PC-9 (cell line): ENCODE measurements at regions not wholly inside any gene's neighbourhood (a gene's known extent, or its start where the extent isn't known, plus 50 kb on each side); places are given as distances from the start of the nearest gene placed in this dataset.

Experiments used
- BruUV-seq: library from RNA; stranded (reverse); fragments of 400-500 nt; replicated peaks from 2 replicates; lab custom pipeline; 2021; lab: Mats Ljungman, UMichigan
- CTCF ChIA-PET: fragments of 300-600 bp; sonication (Branson Sonifier 250); formaldehyde crosslinking; loops from one replicate; lab custom pipeline; 2022; ENCODE audit warnings: antibody characterized with exemption; lab: Charles Lee
- POLR2A ChIA-PET: fragments of 300-600 bp; sonication (Branson Sonifier 250); formaldehyde crosslinking; loops from one replicate; lab custom pipeline; 2022; ENCODE audit warnings: antibody characterized with exemption; ENCODE audit not compliant: unreplicated experiment; lab: Charles Lee
- DNase-seq, 2 experiments: peaks; one replicate each; pipeline versions ENCODE4 v3.0.0 to v3.0.0-alpha.2; 2015 to 2022; ENCODE audit warnings: mixed read lengths in 1 of 2
- H2AFZ ChIP-seq: fragments of 200-600 bp; sonication (generic); 2 replicates; pipeline ENCODE4 v1.8.1; 2017; ENCODE audit warnings: antibody characterized with exemption
- H3F3A ChIP-seq: fragments of 200-600 bp; sonication (generic); 2 replicates; pipeline ENCODE4 v1.8.1; 2017; ENCODE audit warnings: antibody characterized with exemption, mild to moderate bottlenecking, low read depth; ENCODE audit not compliant: insufficient read depth
- H3K27ac ChIP-seq: fragments of 200-600 bp; sonication (generic); 2 replicates; pipeline ENCODE4 v1.6.1; 2016; ENCODE audit warnings: mixed run types
- H3K27me3 ChIP-seq: fragments of 200-600 bp; sonication (generic); 2 replicates; pipeline ENCODE4 v1.6.1; 2016; ENCODE audit warnings: low read depth, mixed run types; ENCODE audit not compliant: insufficient read depth
- H3K36me3 ChIP-seq: fragments of 200-600 bp; sonication (generic); 2 replicates; pipeline ENCODE4 v1.6.1; 2016; ENCODE audit warnings: low read depth, mixed run types
- H3K4me1 ChIP-seq: fragments of 200-600 bp; sonication (generic); replicated peaks from 2 replicates; pipeline ENCODE4 v1.6.1; 2016; ENCODE audit warnings: mixed run types; ENCODE audit not compliant: insufficient read depth
- H3K4me2 ChIP-seq: fragments of 200-600 bp; sonication (generic); 2 replicates; pipeline ENCODE4 v1.6.1; 2017; ENCODE audit warnings: mixed run types
- H3K4me3 ChIP-seq: fragments of 200-600 bp; sonication (generic); 2 replicates; pipeline ENCODE4 v1.6.1; 2016; ENCODE audit warnings: mixed run types
- H3K79me2 ChIP-seq: fragments of 200-600 bp; sonication (generic); 2 replicates; pipeline ENCODE4 v1.6.1; 2017; ENCODE audit warnings: low read depth, mixed run types
- H3K9me2 ChIP-seq: fragments of 200-600 bp; sonication (generic); 2 replicates; pipeline ENCODE4 v1.8.1; 2017; ENCODE audit warnings: mild to moderate bottlenecking; ENCODE audit not compliant: insufficient read depth
- H3K9me3 ChIP-seq: fragments of 200-600 bp; sonication (generic); 2 replicates; pipeline ENCODE4 v1.8.1; 2016; ENCODE audit warnings: low read depth; ENCODE audit not compliant: insufficient read depth
- H4K20me1 ChIP-seq: fragments of 200-600 bp; sonication (generic); 2 replicates; pipeline ENCODE4 v1.8.1; 2017; ENCODE audit not compliant: insufficient read depth
- EZH2 ChIP-seq: fragments of 200-600 bp; sonication (generic); IDR thresholded peaks from 2 replicates; pipeline ENCODE4 v1.8.0; 2017; ENCODE audit warnings: antibody characterized with exemption, low read depth
- intact Hi-C: fragments of 100-400 bp; cut with micrococcal nuclease; formaldehyde crosslinking; loops from one replicate; pipeline ENCODE4 v1.10.0; 2022; ENCODE audit not compliant: unreplicated experiment
- TF ChIP-seq, protein P1 (sequence below): fragments of 200-600 bp; sonication (generic); conservative IDR thresholded peaks from 2 replicates; pipeline ENCODE4 v1.6.1; 2017; ENCODE audit warnings: mixed run types, antibody characterized with exemption, mild to moderate bottlenecking, moderate library complexity

DNA sequence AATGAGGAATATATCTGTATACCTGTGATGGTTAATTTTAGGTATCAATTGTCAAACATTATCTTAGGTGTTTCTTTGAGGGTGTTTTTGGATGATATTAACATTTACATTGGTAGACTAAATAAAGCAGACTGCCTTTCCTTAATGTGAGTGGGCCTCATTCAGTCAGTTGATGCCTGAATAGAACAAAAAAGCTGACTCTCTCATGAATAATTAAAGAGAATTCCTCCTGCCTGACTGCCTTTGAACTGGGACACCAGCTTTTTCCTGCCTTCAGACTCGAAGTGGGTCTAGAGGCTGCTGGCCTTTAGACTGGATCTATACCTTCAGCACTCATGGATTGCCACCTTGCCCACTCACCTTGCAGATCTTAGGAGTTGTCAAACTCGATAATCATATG is 117.9 kb upstream of the TMEM168 start:
- DNase-seq = no peak
- ChIA-PET POLR2A (no interaction called here), CTCF (no interaction called here)
- intact Hi-C loops = no loop called here
- H3K36me3 ChIP-seq = no peaks in the 10 kb centered on the region
- H3K4me3 ChIP-seq = no peak overlapping the region
- H3F3A ChIP-seq = no peaks in the 10 kb centered on the region
- H3K4me1 ChIP-seq = no peaks in the 10 kb centered on the region
- TF ChIP-seq, protein P1, sequence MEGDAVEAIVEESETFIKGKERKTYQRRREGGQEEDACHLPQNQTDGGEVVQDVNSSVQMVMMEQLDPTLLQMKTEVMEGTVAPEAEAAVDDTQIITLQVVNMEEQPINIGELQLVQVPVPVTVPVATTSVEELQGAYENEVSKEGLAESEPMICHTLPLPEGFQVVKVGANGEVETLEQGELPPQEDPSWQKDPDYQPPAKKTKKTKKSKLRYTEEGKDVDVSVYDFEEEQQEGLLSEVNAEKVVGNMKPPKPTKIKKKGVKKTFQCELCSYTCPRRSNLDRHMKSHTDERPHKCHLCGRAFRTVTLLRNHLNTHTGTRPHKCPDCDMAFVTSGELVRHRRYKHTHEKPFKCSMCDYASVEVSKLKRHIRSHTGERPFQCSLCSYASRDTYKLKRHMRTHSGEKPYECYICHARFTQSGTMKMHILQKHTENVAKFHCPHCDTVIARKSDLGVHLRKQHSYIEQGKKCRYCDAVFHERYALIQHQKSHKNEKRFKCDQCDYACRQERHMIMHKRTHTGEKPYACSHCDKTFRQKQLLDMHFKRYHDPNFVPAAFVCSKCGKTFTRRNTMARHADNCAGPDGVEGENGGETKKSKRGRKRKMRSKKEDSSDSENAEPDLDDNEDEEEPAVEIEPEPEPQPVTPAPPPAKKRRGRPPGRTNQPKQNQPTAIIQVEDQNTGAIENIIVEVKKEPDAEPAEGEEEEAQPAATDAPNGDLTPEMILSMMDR = no peak
- TF ChIP-seq EZH2 = no peak
- no peak overlapping the region for H3K27ac ChIP-seq
- H3K4me2 ChIP-seq = no peak overlapping the region
- H3K79me2 ChIP-seq = no peaks in the 10 kb centered on the region
- no peaks in the 10 kb centered on the region for H3K27me3 ChIP-seq
- H2AFZ ChIP-seq = no peak overlapping the region
- H3K9me2 ChIP-seq = no peaks in the 10 kb centered on the region
- peaks cover 5% of the 10 kb centered on the region; the same call in 1 of the 2 replicates for H4K20me1 ChIP-seq
- no TSS peak for BruUV-seq
- peaks cover 6% of the 10 kb centered on the region; the same call in 1 of the 2 replicates for H3K9me3 ChIP-seq

DNA sequence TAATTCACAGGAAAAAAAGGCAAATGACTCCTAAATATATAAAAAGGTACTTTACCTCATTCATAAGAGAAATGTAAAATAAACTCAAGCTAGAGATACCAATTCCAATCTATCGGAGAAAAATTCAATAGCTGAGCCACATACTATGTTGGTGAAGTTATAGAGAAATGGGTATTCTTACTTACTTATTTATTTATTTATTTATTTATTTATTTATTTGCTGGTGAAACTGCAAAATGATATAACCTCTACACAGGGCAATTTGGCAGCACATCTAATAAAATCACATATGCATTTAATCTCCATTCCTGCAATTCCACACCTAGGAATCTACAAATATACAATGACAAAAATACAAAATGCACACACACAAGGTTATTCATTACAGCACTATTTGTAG is 117.5 kb upstream of the TMEM168 start:
- DNase-seq = no peak
- TF ChIP-seq EZH2 = no peak
- TF ChIP-seq, protein P1 = no peak
- Histone ChIP-seq H3K9me3 (peaks cover 6% of the 10 kb centered on the region; the same call in 1 of the 2 replicates), H3K27me3 (no peaks in the 10 kb centered on the region), H3K27ac (no peak overlapping the region), H3K4me3 (no peak overlapping the region), H3K9me2 (no peaks in the 10 kb centered on the region), H4K20me1 (peaks cover under 1% of the 10 kb centered on the region; the same call in 1 of the 2 replicates), H3K79me2 (no peaks in the 10 kb centered on the region), H3K4me2 (no peak overlapping the region), H3F3A (no peaks in the 10 kb centered on the region), H2AFZ (no peak overlapping the region), H3K4me1 (no peaks in the 10 kb centered on the region), H3K36me3 (no peaks in the 10 kb centered on the region)
- intact Hi-C loops = no loop called here
- ChIA-PET POLR2A (no interaction called here), CTCF (no interaction called here)
- BruUV-seq = no TSS peak

DNA sequence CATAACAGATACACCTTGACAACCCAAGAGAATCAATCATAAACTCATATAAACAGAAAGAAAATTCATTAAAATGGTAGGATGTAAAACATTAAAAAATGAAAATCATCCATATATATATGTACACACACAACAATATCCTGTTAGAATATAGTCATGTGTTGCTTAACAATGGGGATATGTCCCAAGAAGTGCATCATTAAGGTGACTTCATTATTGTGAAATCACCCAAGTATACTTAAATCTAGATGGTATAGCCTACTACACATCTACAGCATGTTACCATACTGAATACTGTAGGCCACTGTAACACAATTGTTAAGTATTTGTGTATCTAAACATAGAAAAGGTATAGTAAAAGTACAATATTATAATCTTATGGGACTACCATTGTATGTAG is 115.8 kb upstream of the TMEM168 start:
- POLR2A ChIA-PET = no interaction called here
- no peak overlapping the region for H2AFZ ChIP-seq
- no peaks in the 10 kb centered on the region for H3K36me3 ChIP-seq
- H4K20me1 ChIP-seq = no peaks in the 10 kb centered on the region; the same call in 1 of the 2 replicates
- intact Hi-C loops = no loop called here
- H3K4me2 ChIP-seq = no peak overlapping the region
- CTCF ChIA-PET = no interaction called here
- H3K4me1 ChIP-seq = no peaks in the 10 kb centered on the region
- H3K27ac ChIP-seq = no peak overlapping the region
- H3K27me3 ChIP-seq = no peaks in the 10 kb centered on the region
- no peaks in the 10 kb centered on the region for H3F3A ChIP-seq
- DNase-seq = no peak
- TF ChIP-seq, protein P1 = no peak
- no peak for TF ChIP-seq EZH2
- H3K79me2 ChIP-seq = no peaks in the 10 kb centered on the region
- no TSS peak for BruUV-seq
- no peaks in the 10 kb centered on the region for H3K9me2 ChIP-seq
- H3K9me3 ChIP-seq = peaks cover 6% of the 10 kb centered on the region; the same call in 1 of the 2 replicates
- H3K4me3 ChIP-seq = no peak overlapping the region
